GM21737 (cell line): ENCODE measurements at regions not wholly inside any gene's neighbourhood (a gene's known extent, or its start where the extent isn't known, plus 50 kb on each side); places are given as distances from the start of the nearest gene placed in this dataset.

Source experiments
- ATAC-seq: cut with Tn5 transposase; IDR thresholded peaks from one replicate; pipeline ENCODE4 v1.9.1; 2021; ENCODE audit warnings: mild to moderate bottlenecking, moderate library complexity; ENCODE audit not compliant: unreplicated experiment

DNA sequence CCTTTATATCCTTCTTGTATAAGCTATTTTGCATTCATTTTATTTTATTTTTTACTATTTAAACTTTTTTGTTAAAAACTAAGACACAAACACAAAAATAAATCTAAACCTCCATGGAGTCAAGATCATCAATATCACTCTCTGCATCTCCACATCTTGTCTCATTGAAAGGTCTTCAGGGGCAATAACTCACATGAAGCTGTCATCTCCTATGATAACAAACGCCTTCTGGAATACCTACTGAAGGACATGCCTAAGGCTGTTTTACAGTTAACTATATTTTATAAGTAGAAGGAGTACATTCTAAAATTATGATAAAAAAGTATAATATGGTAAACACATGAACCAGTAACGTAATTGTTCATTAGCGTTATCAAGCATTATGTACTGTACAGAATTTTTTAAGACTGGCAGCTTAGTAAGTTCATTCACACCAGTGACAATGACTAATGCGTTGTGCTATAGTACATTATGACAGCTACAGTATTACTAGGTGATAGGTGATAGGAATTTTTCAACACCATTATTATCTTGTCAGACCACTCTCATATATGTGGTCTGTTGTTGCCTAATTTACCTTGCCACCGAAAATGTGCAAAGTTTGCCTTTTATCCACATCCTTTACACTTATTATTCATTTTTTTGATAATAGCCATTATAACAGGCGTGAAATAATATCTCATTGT lies 390.7 kb upstream of the SLITRK1 start:
- ATAC-seq: no peak

DNA sequence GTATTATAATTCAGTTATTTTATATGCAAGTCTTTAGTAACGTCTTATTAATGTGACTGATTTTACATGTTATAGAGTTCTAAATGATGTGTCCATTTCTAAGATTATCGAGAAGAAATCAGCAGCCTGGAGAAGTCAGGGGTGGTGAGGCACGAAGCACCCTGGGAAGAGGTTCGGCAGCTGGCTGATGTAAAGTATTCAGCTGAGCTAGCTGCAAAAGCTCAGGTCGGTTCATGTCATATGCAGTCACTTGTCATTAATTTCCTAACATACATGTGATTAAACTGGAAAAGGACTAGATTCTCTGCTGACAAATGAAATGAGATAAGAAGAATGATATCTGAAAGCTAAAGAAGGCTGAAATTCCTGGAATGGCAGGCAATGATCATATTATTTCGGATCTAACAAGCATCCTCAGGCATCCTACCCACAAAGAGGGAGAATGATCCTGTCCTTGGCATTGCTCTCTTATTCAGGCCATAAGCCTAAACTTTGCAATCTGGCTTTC lies 383.0 kb upstream of the SLITRK1 start:
- ATAC-seq: no peak

DNA sequence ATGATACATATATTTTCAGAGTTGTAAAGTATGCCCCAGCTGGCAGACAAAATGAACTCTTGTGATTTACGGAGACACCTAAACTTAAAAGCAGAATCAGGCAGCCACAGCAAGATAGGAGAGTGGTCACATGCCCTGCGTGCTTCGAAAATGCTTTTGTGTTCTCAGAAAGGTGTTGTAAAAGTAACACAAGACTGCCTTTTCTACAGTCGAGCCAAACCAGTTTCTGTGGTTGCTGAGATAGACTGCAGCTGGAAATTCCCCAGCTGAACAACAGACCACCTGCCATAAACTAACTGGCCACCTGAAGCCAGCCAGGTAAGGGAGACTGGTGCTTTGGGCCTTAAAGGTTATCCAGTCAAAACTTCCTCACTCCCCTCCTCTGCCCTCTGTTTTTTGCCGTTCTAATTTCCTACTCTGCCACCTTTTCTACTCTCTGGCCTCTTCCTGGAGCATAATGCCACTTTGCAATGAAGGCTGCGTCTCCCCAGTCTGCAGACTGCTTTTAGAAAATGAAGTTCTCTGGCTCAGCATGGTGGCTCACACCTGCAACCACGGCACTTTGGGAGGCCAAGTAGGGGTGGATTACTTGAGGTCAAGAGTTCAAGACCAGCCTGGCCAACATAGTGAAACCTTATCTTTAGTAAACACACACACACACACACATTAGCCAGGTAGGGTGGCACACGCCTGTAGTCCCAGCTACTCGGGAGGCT lies 381.2 kb upstream of the SLITRK1 start:
- ATAC-seq: no peak

DNA sequence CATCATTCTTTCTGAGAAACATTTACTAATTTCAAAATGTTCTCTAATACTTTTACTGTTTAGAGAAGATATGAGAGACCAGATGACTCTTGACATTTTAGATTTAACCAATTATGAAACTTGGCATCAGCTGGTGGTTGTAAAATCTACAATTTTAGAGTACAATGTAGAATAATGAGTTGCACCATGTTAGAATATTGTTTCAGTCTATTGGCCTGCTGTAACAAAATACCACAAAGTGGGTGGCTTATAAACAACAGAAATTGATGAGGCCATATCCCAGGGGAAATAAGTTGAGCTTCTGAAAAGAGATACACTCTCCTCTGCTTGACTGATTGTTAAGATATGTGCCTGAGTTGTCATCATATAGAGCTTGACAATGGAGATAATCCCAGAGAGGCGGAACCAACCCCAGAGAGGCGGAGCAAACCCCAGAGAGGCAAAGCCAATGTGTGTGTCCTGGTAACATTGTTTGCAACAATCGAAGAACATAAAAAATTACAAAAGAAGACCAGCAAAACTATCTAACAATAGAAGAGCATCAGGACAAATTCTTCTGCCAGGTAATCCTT lies 373.0 kb upstream of the SLITRK1 start:
- no peak for ATAC-seq

DNA sequence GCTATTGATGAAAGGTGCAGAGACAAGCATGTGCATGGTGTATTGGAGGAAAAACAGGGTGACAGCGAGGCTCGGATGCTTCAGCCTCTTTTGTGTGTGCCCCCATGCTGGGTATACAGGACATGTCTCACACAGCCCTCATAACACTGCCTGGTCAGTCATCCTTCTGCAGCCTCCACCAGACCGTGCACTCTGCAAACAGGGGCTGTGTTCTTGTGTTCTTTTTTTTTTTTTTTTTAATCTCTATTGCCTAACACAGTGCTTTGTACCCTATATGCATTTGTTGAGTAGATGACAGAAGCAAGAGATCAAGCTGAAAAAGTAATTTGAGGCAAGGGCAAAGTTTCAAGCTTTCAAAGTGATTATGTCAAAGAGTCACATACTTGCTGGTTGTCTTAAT lies 367.2 kb upstream of the SLITRK1 start:
- ATAC-seq: no peak

DNA sequence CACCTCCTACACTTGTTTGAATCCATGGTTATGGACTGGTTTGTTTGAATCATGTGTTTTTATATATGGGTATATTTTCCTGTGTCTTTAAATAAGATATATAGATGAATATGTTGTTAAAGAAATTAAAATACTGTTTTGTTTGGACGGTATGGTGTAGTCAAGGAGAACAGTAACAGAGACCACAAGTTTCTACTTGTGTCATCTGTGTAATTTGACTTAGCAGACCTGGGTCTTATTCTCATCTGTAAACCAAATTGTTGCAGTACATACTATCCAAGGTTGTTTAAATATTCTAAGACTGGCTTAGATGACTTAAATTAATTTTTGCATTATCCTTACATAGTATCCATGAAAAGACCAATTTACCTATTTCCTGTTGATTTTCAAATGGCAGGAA lies 361.1 kb upstream of the SLITRK1 start:
- no peak for ATAC-seq

DNA sequence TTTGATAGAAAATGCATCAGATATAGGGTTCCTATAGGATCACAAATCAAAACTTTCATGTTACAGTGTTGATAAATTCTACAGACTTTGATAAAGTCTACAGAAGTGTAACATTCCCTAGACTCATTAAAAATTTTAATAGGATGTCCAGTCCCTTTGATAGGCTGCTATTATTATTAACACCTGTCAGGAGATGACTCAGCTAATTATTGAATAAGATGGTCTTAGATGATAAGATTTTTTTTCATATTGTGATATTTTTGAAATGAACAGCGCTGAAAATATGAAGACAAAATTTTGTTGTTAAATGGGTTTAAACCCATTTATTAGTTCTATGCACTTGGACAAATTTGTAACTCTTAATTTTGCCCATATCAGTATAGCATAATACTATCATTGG lies 356.8 kb upstream of the SLITRK1 start:
- no peak for ATAC-seq

DNA sequence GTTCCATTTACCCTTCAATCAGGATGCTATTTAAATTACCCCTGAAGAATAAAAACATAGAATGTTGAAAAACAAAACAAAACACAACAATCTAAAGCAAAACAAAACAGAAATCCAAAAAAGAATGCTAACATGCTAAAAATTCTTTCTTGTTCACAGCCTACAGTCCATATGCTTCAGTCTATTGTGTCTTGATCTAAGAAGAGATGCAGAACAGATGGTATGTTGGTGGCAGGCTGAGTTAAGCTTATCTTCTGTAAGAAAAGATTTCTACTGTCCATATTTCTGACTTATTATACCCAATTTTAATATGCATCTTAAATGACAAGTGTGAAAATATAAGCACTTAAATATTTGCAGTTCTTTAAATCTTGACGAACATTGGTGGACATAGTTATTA lies 356.1 kb upstream of the SLITRK1 start:
- no peak for ATAC-seq

DNA sequence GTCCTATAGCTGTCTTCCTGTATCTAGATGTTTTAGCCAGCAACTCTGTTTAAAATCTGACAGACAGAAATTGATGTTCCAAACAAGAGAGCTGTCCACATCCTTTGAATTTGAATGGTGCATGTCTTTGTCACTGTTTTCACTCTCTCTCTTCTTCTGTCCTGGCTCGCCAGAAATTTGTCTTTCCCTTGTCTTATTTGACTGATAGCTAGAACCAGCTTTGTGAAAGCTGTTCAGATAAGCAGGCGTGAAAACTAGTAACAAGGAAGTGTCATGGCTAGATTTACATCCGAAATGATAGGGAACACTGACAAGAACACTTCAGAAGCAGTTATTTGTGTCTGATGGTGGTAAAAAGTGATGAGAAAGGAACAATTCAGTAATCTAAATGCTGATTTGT lies 354.9 kb upstream of the SLITRK1 start:
- ATAC-seq: no peak

DNA sequence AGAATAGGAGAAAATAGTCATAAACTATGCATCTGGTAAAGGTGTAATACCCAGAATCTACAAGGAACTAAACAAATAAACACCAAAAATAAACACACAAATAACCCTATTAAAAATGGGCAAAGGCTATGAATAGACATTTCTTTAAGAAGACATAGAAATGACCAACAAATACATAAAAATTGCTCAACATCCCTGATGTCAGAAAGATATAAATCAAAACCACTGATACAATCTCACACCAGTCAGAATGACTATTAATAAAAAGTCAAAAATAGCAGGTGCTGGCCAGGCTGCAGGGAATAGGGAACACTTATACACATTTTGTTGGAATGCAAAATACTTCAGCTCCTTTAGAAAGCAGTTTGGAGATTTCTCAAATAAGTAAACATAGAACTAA lies 352.1 kb upstream of the SLITRK1 start:
- ATAC-seq: no peak

DNA sequence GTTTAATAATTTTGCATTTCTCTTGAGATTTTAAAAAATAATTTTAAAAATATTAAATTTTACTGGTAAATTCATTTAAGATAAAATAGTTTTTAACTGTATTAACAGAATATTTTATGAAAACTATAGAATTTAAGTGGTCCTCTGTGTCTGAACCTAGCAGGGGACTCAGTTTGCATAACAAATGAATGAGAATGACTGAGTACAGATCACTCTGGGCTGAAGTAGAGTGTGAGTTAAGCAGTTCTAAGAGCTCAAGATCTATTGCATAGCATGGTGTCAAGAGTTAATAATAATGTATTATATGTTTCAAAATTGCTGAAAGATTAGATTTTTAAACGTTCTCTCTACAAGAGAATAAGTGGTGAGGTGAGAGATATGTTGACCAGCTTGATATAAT lies 348.3 kb upstream of the SLITRK1 start:
- no peak for ATAC-seq

DNA sequence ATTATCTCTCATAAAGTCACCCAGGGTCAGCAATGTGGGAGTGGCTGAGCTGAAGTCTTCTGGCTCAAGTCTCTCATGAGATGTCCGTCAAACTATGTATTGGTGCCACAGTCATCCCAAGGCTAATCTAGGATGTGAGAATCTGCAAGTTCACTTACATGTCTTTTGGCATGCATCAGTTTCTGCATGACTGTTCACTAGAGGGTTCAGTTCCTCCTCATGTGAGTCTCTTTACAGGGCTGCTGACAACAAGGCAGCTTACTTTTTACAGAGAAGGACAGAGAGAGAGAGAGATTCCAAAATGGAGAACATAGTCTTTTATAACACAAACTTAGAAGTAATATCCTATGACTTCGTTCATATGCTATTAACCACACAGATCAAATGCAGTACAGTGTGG lies 328.8 kb upstream of the SLITRK1 start:
- no peak for ATAC-seq

DNA sequence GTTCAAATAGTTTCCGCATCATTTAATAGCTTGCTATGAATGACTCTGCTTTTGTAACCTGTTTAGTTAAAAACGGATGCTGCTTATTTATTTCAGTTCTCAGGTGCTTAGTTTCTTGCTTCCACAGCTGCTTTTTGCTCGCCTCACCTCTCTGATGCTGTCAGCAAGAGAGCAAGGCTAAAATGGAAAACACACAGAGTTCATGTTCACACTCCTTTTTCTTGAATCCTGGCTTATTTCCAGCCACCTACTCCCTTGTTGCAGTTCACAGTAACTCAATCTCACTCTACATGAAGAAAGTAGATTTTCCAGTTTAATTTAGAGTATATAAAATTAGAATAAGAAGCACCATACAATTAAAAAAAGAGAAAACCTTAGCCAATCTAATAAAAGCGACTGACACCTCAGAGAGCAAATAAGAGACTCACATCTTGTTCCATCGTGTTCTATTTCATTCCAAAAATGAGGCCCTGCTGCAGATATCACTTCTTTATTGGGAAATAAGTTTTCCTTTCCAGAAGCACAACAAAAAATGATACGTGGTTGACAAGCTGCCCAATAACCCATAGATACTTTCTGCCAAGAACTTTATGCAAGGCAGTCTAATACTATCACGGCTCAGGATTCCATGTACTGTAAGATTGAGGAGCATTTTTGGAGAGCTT lies 326.1 kb upstream of the SLITRK1 start:
- no peak for ATAC-seq

DNA sequence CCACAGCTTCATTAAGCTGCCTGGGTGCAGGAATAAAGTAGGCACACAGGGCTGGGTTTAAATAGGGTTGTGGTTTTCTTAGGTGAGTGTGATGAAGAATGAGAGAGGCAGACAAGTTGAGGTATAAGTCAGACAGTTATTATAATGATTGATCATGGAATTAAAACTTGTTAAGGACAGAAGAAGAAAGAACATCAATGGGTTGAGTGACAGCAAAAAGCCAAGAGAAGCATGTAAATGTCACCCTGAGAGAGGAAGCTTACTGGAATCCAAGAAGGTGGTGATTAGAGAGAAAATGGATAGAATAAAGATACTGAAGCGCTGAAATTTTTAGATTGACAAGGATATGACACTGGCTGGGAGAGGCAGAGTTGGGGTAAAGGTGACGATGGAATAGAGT lies 325.2 kb upstream of the SLITRK1 start:
- ATAC-seq: no peak

DNA sequence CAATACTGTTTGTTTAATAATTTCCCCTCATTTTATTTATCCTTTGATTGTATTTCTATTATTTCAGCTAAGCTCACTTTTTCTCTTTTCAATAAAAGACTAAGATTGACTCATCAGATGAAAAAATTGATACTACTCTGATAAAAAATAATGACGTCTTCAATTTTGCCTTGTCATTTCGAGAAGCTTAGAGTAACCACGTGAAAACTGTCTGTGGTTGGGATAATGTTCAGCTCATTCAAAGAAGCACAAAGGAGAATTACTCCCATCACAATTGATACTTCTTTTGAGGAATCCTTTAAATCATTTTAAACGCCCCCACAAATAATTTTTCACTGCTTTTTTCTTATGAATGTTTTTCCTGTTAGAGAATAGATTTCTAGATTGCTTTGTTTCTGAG lies 318.7 kb upstream of the SLITRK1 start:
- no peak for ATAC-seq

DNA sequence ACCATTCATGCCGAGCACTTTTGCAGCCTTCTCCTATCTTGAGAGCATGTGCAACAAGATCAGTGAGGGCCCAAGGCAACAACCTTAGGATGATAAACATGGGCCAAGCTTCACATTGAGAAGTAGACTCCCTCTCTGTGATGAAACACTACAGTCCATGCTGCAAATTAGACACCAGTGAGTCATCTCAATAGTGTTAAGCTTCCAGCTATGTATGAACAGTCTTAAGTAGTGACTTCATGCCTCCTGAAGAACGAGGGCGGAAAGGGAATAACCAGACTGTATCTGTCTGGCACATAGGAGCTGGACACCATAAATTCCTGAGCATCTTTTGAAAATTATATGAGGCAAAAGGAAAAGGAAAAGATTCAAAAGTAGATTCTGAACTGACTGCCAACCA lies 309.9 kb upstream of the SLITRK1 start:
- ATAC-seq: no peak

DNA sequence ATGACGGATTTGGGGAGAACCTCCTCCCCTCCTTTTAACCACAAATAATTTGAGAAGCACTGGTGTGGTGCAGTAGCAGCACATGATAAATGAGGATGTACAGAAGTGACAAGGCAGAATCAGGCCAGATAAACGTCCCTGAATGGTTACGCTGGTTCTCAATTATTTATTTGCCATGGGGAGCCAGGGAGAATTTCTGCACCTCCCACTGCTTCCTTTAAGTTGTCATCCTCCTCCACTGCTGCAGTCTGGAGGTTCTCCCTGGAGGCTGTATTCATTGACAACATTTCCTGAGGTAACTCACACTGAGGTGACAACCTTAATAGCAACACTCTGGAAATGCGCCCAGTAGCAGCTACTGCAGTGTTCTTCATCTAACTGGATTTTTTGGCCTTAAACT lies 308.9 kb upstream of the SLITRK1 start:
- no peak for ATAC-seq

DNA sequence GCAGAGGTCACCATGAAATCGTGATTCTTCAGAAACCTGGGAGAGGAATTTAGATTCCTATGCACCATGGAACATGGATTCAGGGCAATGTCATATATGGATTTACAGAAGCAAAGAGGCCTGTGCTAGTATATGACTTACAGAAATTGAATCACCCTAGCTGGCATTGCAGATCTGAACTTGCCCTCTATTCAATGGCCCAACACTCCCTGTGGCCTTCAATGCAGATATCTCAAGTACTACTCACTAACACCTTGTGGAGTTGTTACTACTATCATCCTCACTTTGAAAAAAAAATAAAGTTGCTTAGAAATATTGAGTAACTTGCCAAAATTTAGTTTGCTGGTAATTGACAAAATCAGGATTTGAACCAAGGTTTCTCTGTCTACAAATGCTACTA lies 305.4 kb upstream of the SLITRK1 start:
- ATAC-seq: no peak

DNA sequence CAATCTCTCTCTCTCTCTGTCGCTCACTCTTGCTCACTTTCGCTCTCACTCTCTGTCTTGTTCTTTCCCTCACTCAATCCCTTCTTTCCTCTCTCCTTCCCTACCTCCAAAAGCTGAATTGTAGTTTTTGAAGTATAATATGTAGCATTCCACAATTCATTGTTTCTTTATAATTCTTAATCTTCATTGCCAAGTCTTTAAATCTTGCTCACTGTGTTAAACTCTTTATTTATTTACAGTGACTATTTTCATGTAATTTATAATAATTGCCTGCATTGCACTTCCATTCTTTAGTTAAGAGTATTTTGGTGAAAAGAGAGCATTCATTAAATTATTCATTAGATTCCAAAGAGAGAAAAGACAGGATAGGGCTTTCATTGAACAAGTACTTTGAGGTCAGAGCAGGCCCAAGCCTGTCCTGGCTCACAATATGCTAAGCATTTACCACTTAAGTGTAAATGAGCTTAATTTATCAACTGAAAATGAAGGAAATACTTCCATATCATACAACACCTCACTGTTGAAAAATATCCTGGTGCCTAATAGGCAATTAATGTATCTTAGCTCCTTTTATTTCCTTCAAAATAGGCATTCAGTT lies 257.4 kb upstream of the SLITRK1 start:
- ATAC-seq: no peak

DNA sequence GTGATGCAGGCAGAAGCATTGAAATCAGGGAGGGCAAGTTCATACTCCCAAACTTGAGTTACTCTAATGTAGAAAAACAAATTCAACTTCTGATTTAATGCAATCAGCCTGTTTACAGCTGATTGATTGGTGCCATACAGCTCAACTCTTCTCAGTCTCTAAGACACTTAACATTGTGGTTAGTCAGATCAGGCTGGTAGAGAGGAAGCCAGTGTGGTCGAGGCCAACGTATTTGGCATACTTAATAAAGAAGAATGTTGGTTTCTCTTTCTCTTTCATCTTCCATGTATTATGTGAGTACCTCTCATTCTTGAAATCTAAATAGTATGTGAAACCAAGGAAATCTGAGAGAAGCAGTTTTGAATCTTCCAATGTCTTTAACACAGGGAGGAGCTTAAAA lies 255.0 kb upstream of the SLITRK1 start:
- ATAC-seq: peak; percentile 100

DNA sequence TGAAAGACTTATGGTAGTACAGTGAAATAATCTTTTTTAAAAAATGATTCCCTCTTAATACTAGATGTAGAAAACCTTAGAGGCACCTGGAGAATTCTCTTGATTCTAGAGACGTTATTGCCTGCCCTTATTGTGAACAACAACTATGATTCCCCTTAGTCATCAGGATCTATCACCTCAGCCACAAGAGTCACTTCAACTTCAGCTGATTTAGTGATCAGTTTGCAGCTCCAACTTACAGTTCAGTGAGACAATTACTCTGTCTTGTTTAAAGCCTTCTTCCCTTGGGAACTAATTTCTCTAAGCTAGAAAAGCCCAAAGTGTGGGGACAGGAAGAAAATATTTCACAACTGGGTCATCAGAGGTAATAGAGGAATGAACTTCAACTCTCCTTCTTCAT lies 254.3 kb upstream of the SLITRK1 start:
- no peak for ATAC-seq
